Umbilical cord (tissue), 1 donor: ENCODE measurements at regions not wholly inside any gene's neighbourhood (a gene's known extent, or its start where the extent isn't known, plus 50 kb on each side); places are given as distances from the start of the nearest gene placed in this dataset.

Source experiments
- DNase-seq: peaks from one replicate; pipeline ENCODE4 v3.0.0-alpha.2; 2015; ENCODE audit warnings: low spot score

DNA sequence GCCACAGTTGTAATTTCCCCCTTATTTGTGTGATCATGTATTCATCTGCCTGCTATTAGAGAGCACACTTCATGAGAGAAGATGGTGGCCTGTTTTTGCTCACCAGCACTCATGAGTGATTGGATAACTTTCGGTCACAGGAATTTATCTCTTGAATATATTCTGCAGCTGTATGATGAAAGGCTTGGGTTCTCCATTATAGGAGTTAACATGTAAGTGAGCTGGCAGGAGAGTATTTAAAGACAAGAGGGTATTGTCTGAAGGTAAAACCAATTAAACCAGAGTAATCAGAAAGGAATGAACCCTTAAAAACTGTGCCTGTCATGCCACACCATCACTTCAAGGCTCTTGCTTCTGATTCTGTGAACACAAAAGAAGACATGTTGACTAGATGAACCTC lies 574.9 kb upstream of the CAMK1G start:
- DNase-seq, result no peak

- DNase-seq, result no peak
Observed at GRCh38 chr1:209010475-209011230, 572.9 kb upstream of the CAMK1G start.

DNA sequence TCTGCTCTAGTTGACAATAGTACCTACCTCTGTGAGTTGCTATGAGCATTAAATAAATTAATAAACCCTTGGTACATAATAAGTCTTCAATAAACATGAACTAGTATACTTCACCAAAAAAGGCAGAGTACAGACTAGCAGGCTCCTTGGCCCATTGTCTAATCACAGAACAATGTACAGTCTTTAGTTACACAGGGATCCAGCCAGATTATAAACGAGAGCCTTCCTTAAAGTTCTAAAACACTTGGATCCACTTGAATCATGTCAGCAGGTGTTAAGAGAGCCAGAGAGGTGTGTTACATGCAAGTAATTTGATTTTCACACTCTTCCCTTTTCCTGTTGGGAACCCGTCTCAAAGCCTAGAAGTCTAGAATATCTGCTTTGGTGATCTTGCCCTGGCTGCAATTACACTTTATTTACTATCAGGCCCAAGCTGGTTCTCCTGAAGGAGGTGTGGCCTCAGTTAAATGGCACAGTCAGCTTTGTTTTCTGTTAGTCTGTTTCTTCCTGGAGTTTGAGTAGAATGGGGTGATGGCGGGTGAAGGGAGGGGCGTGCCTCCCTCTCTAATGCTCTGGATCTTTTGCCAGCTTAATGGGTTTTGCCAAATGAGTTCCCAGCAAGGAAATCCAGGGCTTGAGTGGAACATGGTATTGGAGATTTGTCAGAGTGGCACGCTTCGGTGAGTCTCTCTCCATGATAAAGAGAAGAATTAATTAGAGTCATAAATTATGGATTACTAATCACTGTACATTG lies 570.9 kb upstream of the CAMK1G start:
- no peak for DNase-seq

GRCh38 chr1:209015092-209015491 lies 568.4 kb upstream of the CAMK1G start:
- DNase-seq, result no peak

- DNase-seq, result no peak
Observed at GRCh38 chr1:209021622-209022021, 561.9 kb upstream of the CAMK1G start.

- no peak for DNase-seq
Observed at GRCh38 chr1:209023790-209024189, 559.7 kb upstream of the CAMK1G start.

DNA sequence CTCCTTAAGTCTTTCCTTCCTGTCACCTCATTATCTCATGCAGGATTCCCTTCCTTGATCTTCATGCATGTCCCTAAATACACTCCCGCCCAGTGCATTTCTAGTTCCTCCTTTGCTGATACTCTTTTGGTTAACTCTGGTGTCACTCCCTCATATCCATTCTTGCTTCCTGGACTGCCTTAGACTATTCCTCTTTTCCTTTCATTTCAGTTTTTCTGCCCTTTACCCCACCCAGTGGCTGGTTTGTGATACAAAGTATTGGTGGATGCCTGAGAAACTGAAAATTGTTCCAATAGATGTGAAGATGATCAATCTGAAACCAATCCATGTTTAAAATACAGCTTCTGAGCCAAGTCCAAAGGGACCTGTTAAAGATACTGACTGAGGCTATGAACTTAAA lies 553.8 kb upstream of the CAMK1G start:
- no peak for DNase-seq

DNA sequence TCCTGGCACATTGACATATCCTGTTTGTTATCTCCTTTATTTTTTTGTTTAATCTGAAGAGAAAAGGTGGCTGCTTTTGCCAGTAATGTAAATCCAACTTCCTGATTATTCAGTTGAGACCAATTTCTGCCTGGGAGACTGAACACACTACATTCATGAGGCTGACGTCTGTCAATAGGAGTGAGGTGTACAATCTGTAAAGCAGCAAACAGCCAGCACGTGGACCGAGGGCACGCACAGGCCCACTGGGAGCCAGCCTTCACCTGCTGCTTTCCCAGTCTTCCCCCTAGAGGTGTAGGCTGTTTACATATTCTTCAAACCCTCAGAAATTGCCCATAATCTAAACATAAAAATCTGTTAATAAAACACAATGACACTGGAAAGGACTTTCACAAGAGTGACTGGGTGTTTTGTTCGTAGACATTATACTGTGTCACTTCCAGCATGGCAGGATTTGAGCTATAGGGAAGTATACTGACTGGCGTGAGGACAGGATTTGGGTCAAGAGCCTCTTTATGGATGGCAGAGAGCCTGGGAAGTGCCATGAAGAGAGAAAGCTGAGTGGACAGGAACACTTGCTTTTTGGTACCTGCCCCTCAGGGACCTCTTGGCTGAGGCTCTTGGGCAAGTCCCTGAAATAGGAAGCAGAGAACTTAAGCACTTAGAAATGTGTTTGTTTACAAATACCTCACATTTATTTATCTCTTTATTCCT lies 552.9 kb upstream of the CAMK1G start:
- DNase-seq, result no peak

DNA sequence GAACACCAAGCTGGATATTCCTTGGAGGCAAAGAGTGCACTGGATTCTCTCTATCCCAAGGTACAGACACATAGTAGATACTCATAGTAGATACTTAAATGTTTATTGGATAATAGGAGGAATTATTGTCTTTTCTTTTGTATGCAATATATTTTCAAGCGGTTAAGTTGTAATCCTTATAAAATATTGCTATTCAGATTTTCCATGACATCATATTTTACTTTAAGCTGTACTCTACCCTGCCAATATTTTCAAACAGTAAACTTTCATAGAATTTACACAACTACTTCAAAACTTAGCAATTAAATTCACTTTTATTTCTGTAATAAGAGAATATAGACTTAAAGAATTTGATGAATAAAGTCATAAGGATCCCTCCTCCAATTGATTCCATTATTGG lies 546.5 kb upstream of the CAMK1G start:
- DNase-seq, result no peak

- no peak for DNase-seq
Observed at GRCh38 chr1:209038316-209038715, 545.2 kb upstream of the CAMK1G start.

- no peak for DNase-seq
Observed at GRCh38 chr1:209038735-209039134, 544.8 kb upstream of the CAMK1G start.

DNA sequence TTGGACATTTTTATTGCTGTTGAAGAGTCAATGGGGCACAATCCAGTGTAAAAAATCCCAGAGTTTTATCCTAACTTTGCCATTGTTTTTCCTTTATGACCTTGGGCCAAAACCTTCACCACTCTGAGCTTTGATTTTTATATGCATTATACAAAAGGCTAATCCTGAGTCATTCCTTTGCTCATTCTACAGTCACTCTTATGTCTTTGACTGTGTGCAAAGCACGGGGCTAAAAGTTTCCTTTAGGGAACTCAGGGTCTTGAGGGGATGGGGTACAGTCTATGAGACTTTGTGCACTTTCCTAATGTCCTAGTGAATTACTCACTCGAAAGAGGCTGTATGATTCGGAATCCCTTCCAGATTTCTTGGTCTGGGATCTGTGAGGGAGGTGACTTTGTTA lies 543.2 kb upstream of the CAMK1G start:
- DNase-seq, result no peak

DNA sequence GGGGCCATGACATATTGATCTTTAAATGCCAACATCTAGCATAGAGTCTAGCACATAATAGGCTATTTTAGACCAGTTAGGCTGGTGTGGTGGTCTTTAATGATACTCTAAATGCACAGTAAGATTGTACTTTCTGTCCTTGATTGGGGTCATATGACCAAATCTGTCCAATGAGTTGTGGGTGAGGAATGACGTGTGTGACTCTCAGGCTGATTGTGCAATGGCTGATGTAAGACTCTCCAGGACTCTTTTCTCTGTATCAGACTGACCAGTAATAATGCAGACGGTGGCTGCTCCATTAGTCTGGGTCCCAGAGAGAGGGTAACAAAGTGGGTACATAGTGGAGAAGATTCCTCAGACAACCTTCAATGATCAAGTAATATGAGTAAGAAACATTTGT lies 541.6 kb upstream of the CAMK1G start:
- no peak for DNase-seq

GRCh38 chr1:209042413-209042812 lies 541.1 kb upstream of the CAMK1G start:
- no peak for DNase-seq

GRCh38 chr1:209045331-209046057 lies 538.0 kb upstream of the CAMK1G start:
- peak; percentile 29 for DNase-seq

GRCh38 chr1:209046058-209046417 lies 537.5 kb upstream of the CAMK1G start:
- no peak for DNase-seq

- DNase-seq, result no peak
Observed at GRCh38 chr1:209046935-209047334, 536.6 kb upstream of the CAMK1G start.

DNA sequence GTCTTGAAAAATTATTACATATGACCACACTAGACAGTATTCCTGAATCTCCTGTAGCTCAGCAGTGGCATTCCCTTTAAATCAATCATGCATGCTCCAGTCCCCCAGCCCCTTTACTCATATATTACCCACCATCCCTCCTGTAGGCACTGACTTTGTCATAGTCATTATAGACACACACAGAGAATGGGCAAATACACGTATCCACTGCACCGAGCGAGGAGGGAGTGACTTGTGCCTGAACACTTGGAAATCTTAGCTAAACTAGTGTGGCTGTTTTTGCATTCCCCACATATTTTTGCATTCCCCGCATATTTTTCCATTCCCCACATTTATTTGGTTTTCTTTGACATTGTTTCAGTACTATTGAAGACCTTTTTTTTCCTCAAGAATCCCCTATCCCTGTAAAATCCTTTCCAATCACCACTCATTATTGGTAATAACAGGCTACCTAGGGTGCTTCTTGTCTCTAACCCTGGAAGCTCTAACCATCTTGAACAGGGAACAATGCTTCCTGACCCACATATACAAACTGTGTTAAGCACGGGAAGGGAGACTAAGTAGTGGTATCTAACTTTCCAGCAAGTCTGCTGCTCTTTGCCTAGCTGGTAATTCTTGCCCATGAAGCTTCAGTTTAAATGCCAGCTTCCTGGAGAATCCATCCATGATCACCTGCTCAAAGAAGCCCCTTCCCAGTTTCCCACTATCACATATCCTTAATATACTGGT lies 534.4 kb upstream of the CAMK1G start:
- peak; percentile 37 for DNase-seq

DNA sequence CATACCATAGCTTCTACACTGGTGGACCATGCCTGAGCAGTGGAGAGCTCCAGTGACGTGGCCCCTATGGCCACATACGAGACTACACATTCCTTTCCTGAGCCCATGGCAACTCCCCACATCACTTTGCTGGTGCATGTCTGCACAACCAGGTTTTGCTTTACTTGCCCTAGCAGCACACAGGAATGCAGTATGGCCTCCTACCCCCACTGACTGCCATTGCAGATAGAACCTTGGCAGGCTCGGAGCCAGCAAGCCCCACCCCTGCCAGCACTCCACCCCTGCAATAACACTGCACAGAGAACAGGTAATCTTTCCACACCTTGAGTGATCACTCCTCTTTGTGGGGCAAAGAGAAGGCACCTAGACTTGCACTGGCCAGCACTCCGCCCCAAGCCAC lies 531.9 kb upstream of the CAMK1G start:
- no peak for DNase-seq

DNA sequence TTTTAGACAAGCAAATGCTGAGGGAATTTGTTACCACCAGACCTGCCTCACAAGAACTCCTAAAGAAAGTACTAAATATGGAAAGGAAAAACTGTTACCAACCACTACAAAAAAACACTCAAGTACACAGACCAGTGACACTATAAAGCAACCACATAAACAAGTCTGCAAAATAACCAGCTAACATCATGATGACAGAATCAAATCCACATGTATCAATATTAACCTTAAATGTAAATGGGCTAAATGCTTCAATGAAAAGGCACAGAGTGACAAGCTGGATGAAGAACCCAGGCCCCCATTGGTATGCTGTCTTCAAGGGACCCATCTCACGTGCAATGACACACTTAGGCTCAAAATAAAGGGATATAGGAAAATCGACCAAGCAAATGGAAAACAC lies 529.9 kb upstream of the CAMK1G start:
- DNase-seq, result no peak

DNA sequence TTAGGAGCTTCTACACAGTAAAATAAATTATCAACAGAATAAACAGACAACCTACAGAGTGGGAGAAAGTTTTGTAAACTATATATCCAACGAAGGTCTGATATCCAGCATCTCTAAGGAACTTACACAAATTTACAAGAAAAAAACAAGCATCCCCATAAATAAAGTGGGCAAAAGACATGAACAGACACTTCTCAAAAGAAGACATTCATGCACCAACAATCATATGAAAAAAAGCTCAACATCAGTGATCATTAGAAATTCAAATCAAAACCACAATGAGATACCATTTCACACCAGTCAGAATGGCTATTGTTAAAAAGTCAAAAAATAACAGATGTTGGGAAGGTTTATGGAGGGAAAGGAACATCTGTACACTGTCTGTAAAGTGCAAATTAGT lies 526.4 kb upstream of the CAMK1G start:
- DNase-seq, result no peak
